OCI-LY3 (cell line): ENCODE measurements at regions not wholly inside any gene's neighbourhood (a gene's known extent, or its start where the extent isn't known, plus 50 kb on each side); places are given as distances from the start of the nearest gene placed in this dataset.

Experiments
- H2AFZ ChIP-seq: fragments of 200-600, 300-600 bp; shearing (Covaris generic); 2 replicates; pipeline ENCODE4 v1.6.0; 2014; ENCODE audit warnings: antibody characterized with exemption, low read depth, low read length
- H3K27ac ChIP-seq: fragments of 200-600, 300-600 bp; sonication (generic); 2 replicates; pipeline ENCODE4 v1.5.1; 2014; ENCODE audit warnings: mild to moderate bottlenecking, low read length, moderate library complexity, mixed read lengths
- H3K27me3 ChIP-seq: fragments of 200-600, 300-600 bp; sonication (generic); 2 replicates; pipeline ENCODE4 v1.6.1; 2014; ENCODE audit warnings: low read depth, low read length, mixed read lengths
- H3K36me3 ChIP-seq: fragments of 200-600, 300-600 bp; sonication (generic); replicated peaks from 2 replicates; pipeline ENCODE3; 2014; ENCODE audit warnings: low read depth, low read length, mixed read lengths
- H3K4me1 ChIP-seq: fragments of 300-600, 200-600 bp; sonication (generic); 2 replicates; pipeline ENCODE4 v1.6.1; 2014; ENCODE audit warnings: low read length, mixed read lengths
- H3K4me2 ChIP-seq: fragments of 200-600, 300-600 bp; sonication (generic); 2 replicates; pipeline ENCODE4 v1.6.1; 2014; ENCODE audit warnings: low read length, mixed read lengths
- H3K4me3 ChIP-seq: fragments of 300-600, 200-600 bp; sonication (generic); 2 replicates; pipeline ENCODE4 v1.5.1; 2014; ENCODE audit warnings: antibody characterized with exemption, mild to moderate bottlenecking, low read length, moderate library complexity
- H3K79me2 ChIP-seq: fragments of 300-600, 200-600 bp; shearing (Covaris generic); 2 replicates; pipeline ENCODE4 v1.6.1; 2014; ENCODE audit warnings: mild to moderate bottlenecking, low read length, mixed read lengths
- H3K9ac ChIP-seq: fragments of 300-600, 200-600 bp; shearing (Covaris generic); 2 replicates; pipeline ENCODE4 v1.6.0; 2014; ENCODE audit warnings: mild to moderate bottlenecking, low read length, moderate library complexity
- H3K9me3 ChIP-seq: fragments of 200-600, 300-600 bp; shearing (Covaris generic); 2 replicates; pipeline ENCODE4 v1.6.1; 2014; ENCODE audit warnings: low read length, mixed read lengths; ENCODE audit not compliant: insufficient read depth
- H4K20me1 ChIP-seq: fragments of 200-600, 300-600 bp; sonication (generic); 2 replicates; pipeline ENCODE4 v1.6.1; 2016; ENCODE audit warnings: low read length, mixed read lengths; ENCODE audit not compliant: insufficient read depth
- CTCF ChIP-seq: fragments of 200-600, 300-600 bp; sonication (generic); IDR thresholded peaks from 2 replicates; pipeline ENCODE4 v1.5.1; 2014; ENCODE audit warnings: antibody characterized with exemption, low read length, low read depth
- EZH2phosphoT487 ChIP-seq: fragments of 200-600 bp; shearing (Covaris generic); IDR thresholded peaks from 2 replicates; pipeline ENCODE4 v1.6.1; 2018; ENCODE audit warnings: antibody characterized with exemption, mixed run types, low read depth

- Histone ChIP-seq H3K4me2 (no peak overlapping the region), H2AFZ (no peak overlapping the region), H3K36me3 (no peaks in the 10 kb centered on the region), H4K20me1 (no peaks in the 10 kb centered on the region), H3K27me3 (no peaks in the 10 kb centered on the region), H3K9me3 (peaks cover 5% of the 10 kb centered on the region; the same call in 1 of the 2 replicates), H3K9ac (no peak overlapping the region), H3K4me1 (no peaks in the 10 kb centered on the region), H3K4me3 (no peak overlapping the region), H3K27ac (no peak overlapping the region), H3K79me2 (no peaks in the 10 kb centered on the region)
- TF ChIP-seq CTCF (no peak), EZH2phosphoT487 (no peak)
Measured at GRCh38 chr3:187850258-187850921, 105.1 kb upstream of the BCL6 start.

GRCh38 chr3:187852842-187853730, 107.8 kb upstream of the BCL6 start:
- no peak overlapping the region for H3K4me2 ChIP-seq
- H3K79me2 ChIP-seq: no peaks in the 10 kb centered on the region
- H4K20me1 ChIP-seq: no peaks in the 10 kb centered on the region
- H2AFZ ChIP-seq: no peak overlapping the region
- H3K36me3 ChIP-seq: no peaks in the 10 kb centered on the region
- no peaks in the 10 kb centered on the region for H3K27me3 ChIP-seq
- TF ChIP-seq CTCF: no peak
- no peak for TF ChIP-seq EZH2phosphoT487
- no peaks in the 10 kb centered on the region for H3K4me1 ChIP-seq
- H3K27ac ChIP-seq: no peak overlapping the region
- H3K4me3 ChIP-seq: no peak overlapping the region
- H3K9ac ChIP-seq: no peak overlapping the region
- H3K9me3 ChIP-seq: peaks cover 5% of the 10 kb centered on the region; the same call in 1 of the 2 replicates

GRCh38 chr3:187855131-187855530, 109.9 kb upstream of the BCL6 start:
- Histone ChIP-seq H3K4me3 (no peak overlapping the region), H3K79me2 (no peaks in the 10 kb centered on the region), H3K9me3 (peaks cover 5% of the 10 kb centered on the region; the same call in 1 of the 2 replicates), H3K4me1 (no peaks in the 10 kb centered on the region), H3K27me3 (no peaks in the 10 kb centered on the region), H3K4me2 (no peak overlapping the region), H3K9ac (no peak overlapping the region), H2AFZ (no peak overlapping the region), H4K20me1 (no peaks in the 10 kb centered on the region), H3K27ac (no peak overlapping the region), H3K36me3 (no peaks in the 10 kb centered on the region)
- TF ChIP-seq CTCF (no peak), EZH2phosphoT487 (no peak)

- Histone ChIP-seq H3K4me3 (no peak overlapping the region), H3K4me2 (no peak overlapping the region), H2AFZ (no peak overlapping the region), H3K27ac (no peak overlapping the region), H3K27me3 (no peaks in the 10 kb centered on the region), H3K36me3 (no peaks in the 10 kb centered on the region), H3K9ac (no peak overlapping the region), H3K9me3 (peaks cover 5% of the 10 kb centered on the region; the same call in 1 of the 2 replicates), H3K79me2 (no peaks in the 10 kb centered on the region), H4K20me1 (no peaks in the 10 kb centered on the region), H3K4me1 (no peaks in the 10 kb centered on the region)
- TF ChIP-seq CTCF: no peak
Measured at GRCh38 chr3:187856555-187856954, 111.3 kb upstream of the BCL6 start.
